ENCODE measurements at regions not wholly inside any gene's neighbourhood (a gene's known extent, or its start where the extent isn't known, plus 50 kb on each side); places are given as distances from the start of the nearest gene placed in this dataset.

- TF ChIP-seq TEAD4 (IDR thresholded peaks at IDR 0.05; ENCODE audit: low read depth, low read length): no peak
- TF ChIP-seq SIRT6 (IDR thresholded peaks at IDR 0.05; ENCODE audit: low read length): no peak
- no peak for TF ChIP-seq ATF3 (IDR thresholded peaks at IDR 0.05; ENCODE audit: insufficient read depth, low read depth, low read length)
- TF ChIP-seq TAF7 (optimal IDR thresholded peaks at IDR 0.05; ENCODE audit: borderline replicate concordance, low read depth, low read length): no peak
- TF ChIP-seq RAD21 (IDR thresholded peaks at IDR 0.05 in 1 of 2, conservative IDR thresholded peaks at IDR 0.05 in 1 of 2; ENCODE audit: low read depth in 2 of 2, low read length in 2 of 2): no peak
- TF ChIP-seq SP4 (IDR thresholded peaks at IDR 0.05; ENCODE audit: low read length): no peak
- TF ChIP-seq KDM1A (IDR thresholded peaks at IDR 0.05; ENCODE audit: borderline replicate concordance, low read length): no peak
- no peak for TF ChIP-seq RBBP5 (IDR thresholded peaks at IDR 0.05; ENCODE audit: borderline replicate concordance, low read depth, low read length)
- TF ChIP-seq E2F6 (IDR thresholded peaks at IDR 0.05): no peak
- TF ChIP-seq CBX8 (IDR thresholded peaks at IDR 0.05; ENCODE audit: borderline replicate concordance, low read depth, low read length): no peak
- TF ChIP-seq JUN (IDR thresholded peaks at IDR 0.05; ENCODE audit: low read depth, low read length): no peak
- no peak for TF ChIP-seq BACH1 (IDR thresholded peaks at IDR 0.05; ENCODE audit: low read length)
- no peak for TF ChIP-seq NANOG (IDR thresholded peaks at IDR 0.05; ENCODE audit: insufficient read depth, low read depth, low read length, poor library complexity, severe bottlenecking)
- no peak for TF ChIP-seq RFX5 (IDR thresholded peaks at IDR 0.05; ENCODE audit: borderline replicate concordance, low read depth, low read length)
- no peak overlapping the region for H2BK15ac ChIP-seq (ENCODE audit: low read length)
- H2BK12ac ChIP-seq (ENCODE audit: low read depth, low read length): no peak overlapping the region
- WGBS, 2 experiments (ENCODE audit: extremely low coverage in 1 of 2, insufficient coverage in 1 of 2, insufficient read length in 1 of 2, insufficient replicate concordance in 2 of 2, low coverage in 1 of 2, low lambda C conversion rate in 2 of 2, missing lambda C conversion rate in 1 of 2): 89% methylated on average over 2 of the region's 2 CpGs; no CpG with 5 or more reads in 1 of the 2 experiments
- ChIA-PET CTCF (ENCODE audit: partially characterized antibody) (no interaction called here), POLR2A (ENCODE audit: partially characterized antibody) (no interaction called here)
- H3K4ac ChIP-seq (replicated peaks; ENCODE audit: insufficient read length, low read depth, low read length): no peak overlapping the region
- H2BK120ac ChIP-seq (replicated peaks; ENCODE audit: low read depth, low read length): no peak overlapping the region
- H4K5ac ChIP-seq (ENCODE audit: insufficient read length, low read depth, low read length): no peak overlapping the region
- H3K4me3 ChIP-seq (ENCODE audit: extremely low read depth in 1 of 4, insufficient read depth in 2 of 4, low read depth in 3 of 4, low read length in 4 of 4): no peak overlapping the region
- peaks cover 0 to 14% of the 10 kb centered on the region in 2 experiments for H4K20me1 ChIP-seq (replicated peaks in 1 of 2; ENCODE audit: control insufficient read depth in 1 of 2, insufficient read depth in 2 of 2, low read length in 2 of 2)
- no peak for DNase-seq (ENCODE audit: low read depth in 1 of 2, low spot score in 2 of 2)
- FAIRE-seq: no peak
- H3K9ac ChIP-seq (replicated peaks in 1 of 4; ENCODE audit: extremely low read depth in 1 of 4, low read depth in 3 of 4, low read length in 3 of 4): no peak overlapping the region
- peaks cover 17% of the 10 kb centered on the region for H3K23me2 ChIP-seq (ENCODE audit: low read depth, low read length)
- no peak overlapping the region for H2AK5ac ChIP-seq (ENCODE audit: low read depth, low read length)
- H3K36me3 ChIP-seq (ENCODE audit: control insufficient read depth in 2 of 4, insufficient read depth in 4 of 4, low read length in 3 of 4): no peaks in the 10 kb centered on the region; a peak in 1 of 8 replicates
- H3K18ac ChIP-seq (ENCODE audit: extremely low read depth, low read length): no peak overlapping the region
- peaks cover 3% of the 10 kb centered on the region for H3K79me1 ChIP-seq (ENCODE audit: low read depth, low read length)
- H3K27ac ChIP-seq (ENCODE audit: low read depth, low read length): no peak overlapping the region
- peaks cover 0 to 7% of the 10 kb centered on the region in 2 experiments; a peak in 1 of 4 replicates for H3K79me2 ChIP-seq (ENCODE audit: control insufficient read depth in 1 of 2, insufficient read depth in 2 of 2, low read length in 2 of 2)
- no peak overlapping the region for H3K56ac ChIP-seq (replicated peaks; ENCODE audit: insufficient read length, low read depth, low read length)
- H3K9me3 ChIP-seq (ENCODE audit: insufficient read depth in 2 of 2, low read depth in 1 of 2, low read length in 1 of 2): no peaks in the 10 kb centered on the region
- no peak overlapping the region for H2BK20ac ChIP-seq (ENCODE audit: low read length)
- no peak overlapping the region for H2AFZ ChIP-seq (ENCODE audit: low read length)
- no peak overlapping the region for H3K23ac ChIP-seq (ENCODE audit: insufficient read length)
- H3K4me2 ChIP-seq (ENCODE audit: insufficient read depth in 1 of 2, low read depth in 2 of 2, low read length in 2 of 2): no peak overlapping the region
- 0 out of 7 replicates have a peak, but pooled peaks cover 0 to 2% (median 0%) of the 10 kb centered on the region in 4 experiments for H3K4me1 ChIP-seq (replicated peaks in 1 of 4; ENCODE audit: control insufficient read depth in 3 of 4, insufficient read depth in 4 of 4, low read length in 3 of 4)
- peak overlapping the region; percentile 77 for H4K8ac ChIP-seq (ENCODE audit: extremely low read depth, insufficient read depth, low read length)
- H2BK5ac ChIP-seq (ENCODE audit: low read depth, low read length): no peak overlapping the region
- no peaks in the 10 kb centered on the region for H3K27me3 ChIP-seq (replicated peaks in 1 of 4; ENCODE audit: control insufficient read depth in 3 of 4, extremely low read depth in 1 of 4, insufficient read depth in 3 of 4, low read length in 3 of 4)
- no peak overlapping the region for H4K91ac ChIP-seq (replicated peaks; ENCODE audit: insufficient read length, low read length)
- no peak overlapping the region for H3K14ac ChIP-seq (ENCODE audit: insufficient read length)
Observed at GRCh38 chr21:40990366-40990765, 143.4 kb upstream of the DSCAM start.

All from H1 (cell line).